Activated gamma-delta T cell treated with Interleukin-2 at 50 U/mL for 16 hours (primary cell): ENCODE measurements at regions not wholly inside any gene's neighbourhood (a gene's known extent, or its start where the extent isn't known, plus 50 kb on each side); places are given as distances from the start of the nearest gene placed in this dataset.
A peak's percentile ranks its signal among the peaks of the same experiment; 100 is the strongest.

ENCODE experiments used
- DNase-seq: peaks from one replicate; pipeline ENCODE4 v3.0.0-alpha.2; 2020

DNA sequence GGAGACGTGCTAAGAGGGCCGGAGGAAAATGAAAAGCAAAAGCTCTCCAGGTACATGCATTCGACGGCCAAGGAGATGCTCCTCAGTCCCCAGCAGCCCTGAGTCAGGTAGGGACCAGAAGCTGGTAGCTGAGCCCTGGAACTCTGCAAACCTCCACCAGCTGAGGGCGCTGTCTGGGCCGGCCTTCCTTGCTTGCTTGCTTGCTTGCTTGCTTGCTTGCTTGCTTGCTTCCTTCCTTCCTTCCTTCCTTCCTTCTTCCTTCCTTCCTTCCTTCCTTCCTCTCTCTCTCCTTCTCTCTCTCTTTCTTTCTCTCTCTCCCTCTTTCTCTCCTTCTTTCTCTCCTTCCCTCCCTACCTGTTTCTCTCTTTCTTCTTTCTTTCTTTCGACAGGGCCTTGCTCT, 94.6 kb upstream of the RASGRF1 start:
- no peak for DNase-seq

DNA sequence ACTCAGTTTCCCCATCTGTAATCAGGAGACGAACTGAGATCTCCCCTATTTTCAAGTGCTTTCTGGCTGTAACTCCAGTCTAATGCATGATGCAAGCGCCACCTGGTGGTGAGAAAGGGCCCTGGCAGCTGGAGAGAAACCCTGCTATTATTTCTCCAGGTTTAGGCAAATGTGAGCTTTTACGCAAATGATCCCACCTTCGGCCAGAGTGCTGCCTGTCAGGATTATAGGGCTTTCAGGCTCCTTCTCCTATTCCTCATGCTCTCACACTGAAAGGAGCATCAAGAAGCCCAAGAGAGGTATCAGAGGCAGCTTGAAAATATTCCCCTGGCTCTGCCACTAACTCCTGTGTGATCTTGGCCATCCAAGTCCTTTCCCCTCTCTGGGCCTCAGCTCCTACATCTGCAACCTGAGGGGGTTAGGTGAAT, 93.9 kb upstream of the RASGRF1 start:
- peak; percentile 65 for DNase-seq

DNA sequence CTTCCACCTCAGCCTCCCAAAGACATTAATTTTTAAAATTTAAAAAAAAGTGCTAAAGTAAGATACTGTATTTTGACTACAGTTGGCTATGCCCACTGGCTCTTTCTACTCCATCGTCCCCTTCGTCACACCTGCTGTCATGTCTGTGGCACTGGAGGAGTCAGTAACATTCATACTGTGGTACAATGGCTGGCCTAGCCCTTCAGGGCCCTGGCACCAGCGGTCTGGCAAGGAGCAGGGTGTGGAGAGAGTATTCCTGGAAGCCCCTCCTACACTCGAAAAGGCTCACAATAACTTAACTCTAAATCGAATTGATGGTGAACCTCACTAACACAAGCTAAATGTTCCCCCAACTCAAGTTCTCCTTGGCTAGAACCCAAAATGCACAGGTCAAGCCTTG, 89.7 kb upstream of the RASGRF1 start:
- no peak for DNase-seq

DNA sequence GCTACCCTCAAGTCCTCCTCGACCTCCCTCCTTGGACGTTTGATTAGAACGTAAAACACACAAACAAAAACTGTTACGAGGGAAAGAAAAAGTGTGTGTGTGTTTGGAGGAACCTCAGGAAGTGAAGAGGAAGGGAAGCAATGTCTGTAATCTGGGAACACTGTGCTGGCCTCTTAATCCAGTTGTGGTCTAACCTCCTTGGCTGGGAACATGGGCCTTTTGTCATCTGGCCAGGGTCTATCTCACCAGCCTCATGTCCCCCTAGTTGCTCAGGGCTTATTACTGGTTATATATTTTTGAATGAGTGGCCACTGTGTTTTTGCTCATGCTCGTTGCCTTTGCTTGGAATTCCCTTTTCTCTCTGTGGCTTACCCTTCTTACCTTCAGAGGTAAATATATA, 89.0 kb upstream of the RASGRF1 start:
- no peak for DNase-seq

DNA sequence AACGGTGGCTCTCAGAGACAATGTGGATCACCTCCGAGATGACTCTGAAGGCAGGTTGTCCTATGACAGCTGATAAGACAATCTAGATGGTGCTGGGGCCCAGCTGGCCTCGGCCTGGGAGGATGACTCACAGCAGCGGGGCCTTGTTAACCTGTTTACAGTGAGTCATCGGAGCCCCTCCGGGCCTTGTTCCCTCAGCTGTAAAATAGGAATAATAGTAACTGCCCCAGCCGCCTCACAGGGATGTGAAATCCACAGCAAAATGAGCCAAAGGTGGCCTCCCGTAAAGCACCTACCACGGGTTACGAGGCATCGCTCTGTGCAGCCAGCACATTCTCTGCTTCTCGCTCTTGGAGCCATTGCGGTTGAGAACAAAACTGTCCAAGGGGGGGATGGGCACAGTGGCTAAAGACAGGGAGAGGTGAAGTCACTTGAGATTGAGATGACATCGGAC, 88.6 kb upstream of the RASGRF1 start:
- no peak for DNase-seq

DNA sequence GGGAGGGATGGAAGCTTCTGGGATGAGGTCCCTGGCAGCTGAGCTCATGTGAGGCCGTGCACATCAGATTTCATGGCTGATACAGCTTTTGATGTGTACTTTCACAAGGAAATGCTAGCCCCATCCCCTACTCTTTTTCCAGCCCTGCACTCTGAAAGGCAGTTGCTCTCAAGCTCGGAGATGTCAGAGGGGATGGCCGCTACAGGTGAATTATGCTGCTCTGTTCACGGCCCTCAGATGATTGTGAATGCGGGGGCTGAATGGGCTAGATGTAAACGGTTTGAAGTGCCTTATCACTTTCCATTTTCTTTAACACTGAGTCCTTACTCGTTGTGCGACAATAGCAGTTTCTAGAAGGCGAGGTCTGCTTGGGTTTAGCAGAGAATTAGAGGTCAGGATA, 88.0 kb upstream of the RASGRF1 start:
- DNase-seq, result no peak

DNA sequence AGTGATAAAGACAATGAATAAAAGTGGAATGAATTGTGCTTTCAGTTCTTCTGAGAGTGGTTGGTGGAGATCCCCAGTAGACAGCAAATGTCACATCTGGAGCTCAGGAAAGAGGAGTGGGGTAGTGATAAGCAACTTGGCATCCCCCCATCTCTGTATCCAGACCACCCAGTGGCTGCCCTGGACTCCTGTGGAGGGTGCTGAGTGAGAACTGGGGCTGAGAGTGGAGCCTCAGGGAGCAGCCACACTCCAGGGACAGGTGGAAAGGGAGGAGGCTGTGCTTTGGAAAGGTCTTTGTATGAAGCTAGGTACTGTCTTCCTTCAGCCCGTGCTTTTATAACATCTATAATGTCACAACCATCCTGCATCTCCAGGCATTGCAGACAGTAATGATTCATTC, 85.6 kb upstream of the RASGRF1 start:
- DNase-seq, result no peak

DNA sequence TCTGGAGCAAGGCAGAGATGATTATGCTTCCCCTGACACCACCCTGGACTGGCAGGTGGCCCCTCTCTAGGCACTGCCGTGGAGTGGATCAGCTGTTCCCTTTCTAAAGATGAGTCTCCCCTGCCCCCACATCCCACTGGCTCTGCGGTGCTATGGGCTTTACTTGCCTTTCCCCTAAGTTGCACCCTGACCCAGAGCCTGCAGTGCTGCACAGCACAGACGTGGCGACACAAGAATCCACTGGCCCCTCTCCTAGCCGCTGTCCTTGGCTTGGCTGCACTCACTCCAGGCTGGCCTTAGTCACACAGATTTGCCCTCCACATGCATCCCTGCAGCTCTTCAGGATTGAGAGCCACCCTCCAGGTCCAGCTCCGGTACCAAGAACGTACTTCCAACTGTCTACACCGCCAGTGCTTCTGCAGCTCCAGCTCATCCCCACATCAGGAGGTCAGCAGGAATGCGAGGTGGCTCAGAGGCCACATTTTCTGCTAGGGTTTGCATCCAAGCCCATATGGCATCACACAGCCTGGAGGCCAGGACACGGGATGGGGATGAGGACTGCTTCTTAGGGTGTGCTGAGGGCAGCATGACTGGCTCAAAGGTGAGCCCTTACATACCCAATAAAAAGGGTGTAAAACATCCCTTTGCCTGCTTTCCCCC, 82.4 kb upstream of the RASGRF1 start:
- no peak for DNase-seq

DNA sequence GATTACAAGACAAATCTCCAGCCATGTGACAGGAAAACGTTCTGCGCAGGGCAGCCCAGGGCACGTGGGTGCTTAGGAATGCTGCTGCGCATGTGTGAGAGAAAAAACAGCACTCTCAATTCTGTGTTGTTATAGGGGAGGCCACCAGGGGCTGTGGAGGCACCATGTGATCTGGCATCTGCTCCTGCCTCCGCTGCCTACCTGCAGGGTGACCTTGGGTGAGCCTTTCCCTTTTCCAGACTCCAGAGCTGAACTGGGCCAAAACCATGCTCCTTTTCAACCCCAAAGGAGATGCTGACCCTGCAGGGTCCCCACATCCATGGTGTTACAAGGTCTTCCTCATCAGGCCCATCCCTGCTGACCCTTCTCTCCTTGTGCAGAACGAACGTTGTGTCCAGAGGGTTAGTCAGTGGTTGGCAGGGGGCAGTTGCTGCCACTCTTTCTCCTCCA, 81.5 kb upstream of the RASGRF1 start:
- no peak for DNase-seq

DNA sequence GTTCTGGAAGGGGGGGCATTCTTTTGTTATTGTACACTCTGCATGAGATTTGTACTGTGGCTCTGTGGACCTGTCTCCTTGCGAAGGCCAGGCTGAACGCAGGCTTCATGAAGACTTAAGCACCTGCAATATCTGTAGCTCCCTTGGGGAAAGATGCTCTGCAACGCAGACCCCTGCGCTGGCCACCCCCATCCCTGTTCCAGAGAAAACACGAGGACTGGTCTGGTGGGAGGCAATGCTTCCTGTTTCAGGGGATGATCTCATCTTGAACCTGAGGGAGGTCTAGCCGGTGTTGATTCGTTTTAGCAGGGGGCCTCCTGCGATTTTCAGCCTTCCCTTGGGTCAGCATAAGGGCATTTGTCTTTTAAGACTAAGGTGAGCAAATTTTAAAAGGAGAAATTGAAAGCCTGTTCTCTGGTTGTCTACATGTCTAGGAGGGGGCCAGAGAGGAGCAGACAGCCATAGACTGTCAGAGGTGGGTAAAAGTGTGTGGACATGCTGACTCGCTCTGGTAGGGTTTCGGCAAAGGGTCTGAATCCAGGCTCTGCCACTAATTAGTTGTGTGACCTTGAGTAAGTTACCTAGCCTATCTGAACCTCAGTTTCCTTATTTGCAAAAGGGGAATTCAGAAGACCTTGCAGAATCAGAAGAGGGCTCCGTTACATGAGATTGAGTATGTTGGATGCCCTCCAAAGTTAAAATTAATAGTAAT, 80.9 kb upstream of the RASGRF1 start:
- no peak for DNase-seq

DNA sequence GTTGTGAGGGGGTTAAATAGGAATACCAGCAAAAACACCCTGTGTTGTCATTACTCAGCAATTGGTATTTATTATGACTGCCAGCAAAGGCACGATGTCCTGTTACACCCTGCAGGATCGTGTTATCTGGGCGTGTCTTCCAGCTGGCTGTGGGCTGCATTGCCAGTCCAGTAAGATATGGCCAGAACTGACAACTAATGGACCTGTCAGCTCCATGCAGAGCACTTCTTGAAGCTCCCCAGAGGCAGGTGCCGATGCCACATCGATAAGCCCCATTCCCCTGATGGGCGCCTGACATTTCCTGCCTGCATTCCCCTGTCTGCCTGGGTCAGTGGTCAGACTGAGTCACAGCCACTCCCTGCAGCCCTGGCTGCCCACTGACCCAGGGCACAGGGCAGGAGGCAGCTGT, 79.7 kb upstream of the RASGRF1 start:
- DNase-seq, result no peak

DNA sequence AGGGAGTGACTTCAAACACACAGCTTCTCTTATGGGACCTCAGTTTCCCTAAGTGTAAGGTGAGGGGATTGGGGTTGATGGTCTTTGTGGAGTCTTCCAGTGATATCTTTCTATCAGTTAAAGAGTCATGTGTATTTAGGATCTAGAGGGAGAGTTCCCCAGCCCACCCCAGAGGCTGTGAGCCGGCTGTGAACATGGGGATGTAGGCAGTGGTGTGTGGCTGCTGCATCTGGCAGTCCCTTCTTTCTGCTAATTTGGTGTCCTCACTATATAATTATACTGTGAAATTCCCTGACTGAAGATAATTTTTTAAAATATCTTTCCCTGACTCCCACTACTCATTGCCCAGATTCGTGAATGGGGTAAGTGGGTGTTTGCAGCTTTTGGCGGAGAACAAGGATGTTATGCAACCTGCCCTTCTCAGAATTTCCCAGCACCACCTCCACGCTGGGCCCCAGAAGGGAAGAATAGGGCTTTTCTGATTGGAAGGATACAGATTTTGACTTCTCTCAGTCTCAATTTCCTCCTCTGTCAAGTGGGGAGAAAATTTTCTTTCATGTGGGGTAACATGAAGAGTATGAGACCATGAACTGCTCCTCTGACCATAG, 79.0 kb upstream of the RASGRF1 start:
- DNase-seq, result no peak

DNA sequence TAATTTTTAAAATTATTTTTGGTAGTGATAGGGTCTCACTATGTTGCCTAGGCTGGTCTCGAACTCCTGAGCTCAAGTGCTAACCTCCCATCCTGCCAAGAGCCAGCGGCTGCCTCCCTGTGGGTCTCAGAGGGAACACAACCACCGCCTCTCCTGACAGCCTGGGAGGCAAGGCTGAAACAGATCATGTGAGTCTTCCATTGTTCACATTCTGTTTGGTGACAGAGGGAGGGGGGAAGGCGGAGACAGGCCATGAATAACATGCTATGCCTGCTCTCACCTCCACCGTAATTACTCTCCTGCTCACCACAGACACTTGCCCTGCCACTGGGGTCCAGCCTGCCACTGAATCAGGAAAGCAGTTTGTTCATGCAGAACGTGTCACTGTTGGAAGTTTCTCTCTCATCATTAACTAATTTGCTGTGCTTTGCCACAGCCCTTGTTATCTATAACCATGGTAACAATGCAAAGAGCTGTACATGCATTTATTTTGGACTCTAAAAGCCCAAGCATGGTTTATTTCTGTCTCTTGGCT, 78.4 kb upstream of the RASGRF1 start:
- DNase-seq, result no peak

DNA sequence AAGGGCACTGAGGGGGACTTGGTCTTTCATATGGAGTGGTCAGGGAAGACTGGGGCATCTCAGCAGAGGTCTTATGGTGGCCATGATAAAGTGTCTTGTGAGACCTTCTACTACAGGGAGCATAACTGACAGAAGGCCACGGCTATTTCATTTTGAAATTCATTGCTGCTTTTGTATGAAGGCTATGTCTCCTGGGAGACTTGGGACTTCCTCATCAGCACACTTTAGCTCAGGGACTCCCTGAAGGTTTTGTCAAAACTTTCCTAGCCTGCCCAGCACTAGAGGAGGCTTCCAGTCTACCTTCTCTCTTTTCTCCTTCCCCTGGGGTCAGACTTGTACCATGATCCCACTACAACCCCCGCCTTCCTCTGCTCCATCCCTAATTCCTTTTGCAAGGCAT, 77.2 kb upstream of the RASGRF1 start:
- DNase-seq, result no peak

DNA sequence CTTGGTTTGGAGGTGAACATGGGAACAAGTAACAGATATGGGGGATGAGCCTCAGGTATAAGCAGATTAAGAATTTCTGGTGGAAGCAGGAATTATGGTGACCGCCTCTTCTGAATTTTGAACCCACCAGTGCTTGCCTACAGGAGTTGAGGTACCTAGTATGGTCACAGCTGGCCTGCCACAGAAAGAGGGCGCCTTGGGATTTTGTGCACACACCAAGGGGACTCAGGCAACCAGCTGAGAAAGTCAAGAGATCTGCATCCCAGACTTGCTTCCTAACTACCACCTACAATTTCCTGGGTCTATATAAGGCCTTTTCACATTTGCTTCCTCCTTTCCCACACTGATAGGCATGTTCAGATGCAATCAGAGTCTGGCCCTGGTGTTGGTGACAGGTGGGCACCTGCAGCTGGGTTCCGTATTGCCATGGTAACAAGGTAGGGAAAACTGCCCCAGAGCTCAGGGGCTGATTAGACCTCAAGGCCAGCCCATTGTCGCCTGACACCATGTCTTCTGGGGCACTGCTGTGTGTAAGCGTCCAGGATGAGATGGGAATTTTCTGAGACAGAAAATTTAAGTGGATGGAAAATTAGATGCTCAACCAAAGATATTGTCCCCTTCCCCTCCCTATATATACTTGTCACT, 75.9 kb upstream of the RASGRF1 start:
- no peak for DNase-seq

DNA sequence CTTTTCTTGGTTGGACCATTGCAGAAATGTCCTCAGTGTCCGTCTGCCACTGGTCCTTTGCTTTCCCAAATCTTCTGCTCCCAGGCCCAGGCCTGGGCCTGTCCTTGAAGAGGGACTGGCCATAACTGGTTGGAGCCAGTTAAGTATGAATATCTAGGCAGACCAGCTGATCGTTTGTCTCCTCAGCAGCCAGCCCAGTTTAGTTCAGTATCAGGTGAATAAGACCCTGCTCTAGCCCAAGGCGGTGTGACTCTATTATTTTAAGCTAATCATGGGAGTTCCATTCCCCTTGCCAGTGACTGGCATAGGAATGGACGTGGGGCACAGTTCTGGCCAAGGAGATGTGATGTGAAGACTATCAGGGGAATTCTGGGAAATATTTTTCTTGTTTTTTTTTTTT, 73.9 kb upstream of the RASGRF1 start:
- no peak for DNase-seq

DNA sequence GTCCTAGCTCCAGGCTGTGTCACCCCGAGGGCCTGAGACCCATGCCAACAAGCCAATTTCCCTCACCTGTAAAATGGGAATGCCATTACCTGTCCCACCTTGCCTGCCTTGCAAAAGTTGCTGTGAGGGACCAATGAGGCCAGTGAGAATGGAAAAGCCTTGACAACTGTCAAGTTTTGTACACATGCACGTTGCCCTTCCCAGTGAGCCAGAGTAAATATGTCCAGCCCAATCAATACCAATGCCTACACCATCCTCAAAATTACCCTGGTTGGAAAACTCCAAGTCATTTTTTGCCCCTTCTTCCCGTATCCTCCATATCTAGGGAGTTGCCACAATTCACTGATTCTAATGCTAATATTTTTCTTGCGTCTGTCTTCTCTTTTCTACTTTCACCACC, 73.5 kb upstream of the RASGRF1 start:
- no peak for DNase-seq

DNA sequence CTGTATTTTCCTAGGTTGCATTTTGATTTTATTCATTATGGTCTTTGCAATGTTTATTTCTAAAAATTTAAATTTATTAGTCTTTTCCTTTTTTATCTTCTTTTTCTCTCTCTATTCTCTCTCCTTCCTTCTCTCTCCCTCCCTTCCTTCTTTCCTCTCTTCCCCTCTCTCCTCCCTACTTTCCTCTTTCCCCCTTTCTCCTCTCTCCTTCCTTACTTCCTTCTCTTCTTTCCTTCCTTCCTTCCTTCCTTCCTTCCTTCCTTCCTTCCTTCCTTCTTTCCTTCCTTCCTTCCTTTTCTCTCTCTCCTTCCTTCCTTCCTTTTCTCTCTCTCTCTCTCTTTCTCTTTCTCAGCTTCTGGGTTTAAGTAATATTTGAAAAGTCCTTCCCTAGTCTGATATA, 72.8 kb upstream of the RASGRF1 start:
- no peak for DNase-seq

DNA sequence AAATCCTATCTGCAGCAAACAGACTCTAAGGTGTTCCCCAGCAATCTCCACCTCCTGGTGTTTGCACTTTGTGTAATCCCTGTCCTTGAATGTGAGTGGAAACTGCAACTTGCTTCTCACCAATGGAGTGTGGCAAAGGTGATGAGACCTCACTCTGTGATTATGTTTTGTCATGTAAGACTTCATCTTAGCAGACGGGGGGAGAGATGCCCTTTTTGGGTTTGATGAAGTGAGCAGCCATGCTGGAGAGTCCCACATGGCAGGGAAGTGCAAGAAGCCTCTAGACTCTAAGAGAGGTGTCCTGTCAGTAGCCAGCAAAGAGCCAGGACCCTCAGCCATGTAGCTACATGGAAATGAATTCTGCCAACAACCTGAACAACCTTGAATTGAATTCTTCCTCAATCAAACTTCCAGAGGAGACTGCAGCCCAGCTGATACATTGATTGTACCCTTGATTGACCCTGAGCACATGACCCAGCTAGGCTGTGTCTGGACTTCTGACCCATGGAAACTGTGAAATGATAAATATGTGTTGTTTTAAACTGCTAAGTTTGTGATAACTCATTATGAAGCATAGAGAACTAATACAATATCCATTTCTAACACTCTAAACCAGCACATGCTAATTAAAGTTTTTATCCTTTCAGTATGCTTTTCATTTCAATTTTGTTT, 71.4 kb upstream of the RASGRF1 start:
- no peak for DNase-seq

DNA sequence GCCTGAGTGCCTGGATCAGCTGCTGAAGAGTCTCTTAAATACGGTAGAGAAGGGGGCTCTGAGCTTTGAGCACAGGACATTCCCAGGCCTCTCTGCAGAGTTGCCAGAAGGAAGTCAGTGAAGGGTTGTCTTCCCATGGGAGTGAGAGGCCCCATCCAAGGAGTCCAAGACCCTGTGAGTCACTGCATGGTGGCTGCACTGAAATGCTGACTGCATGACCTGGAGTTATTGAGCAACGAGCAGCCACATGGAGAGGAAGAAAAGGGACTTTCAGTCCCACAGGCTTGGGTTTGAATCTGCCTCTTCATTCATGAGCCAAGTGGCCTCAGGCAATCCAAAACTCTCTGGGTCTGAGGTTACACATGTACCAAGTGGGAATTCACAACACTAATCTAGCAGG, 69.6 kb upstream of the RASGRF1 start:
- no peak for DNase-seq

DNA sequence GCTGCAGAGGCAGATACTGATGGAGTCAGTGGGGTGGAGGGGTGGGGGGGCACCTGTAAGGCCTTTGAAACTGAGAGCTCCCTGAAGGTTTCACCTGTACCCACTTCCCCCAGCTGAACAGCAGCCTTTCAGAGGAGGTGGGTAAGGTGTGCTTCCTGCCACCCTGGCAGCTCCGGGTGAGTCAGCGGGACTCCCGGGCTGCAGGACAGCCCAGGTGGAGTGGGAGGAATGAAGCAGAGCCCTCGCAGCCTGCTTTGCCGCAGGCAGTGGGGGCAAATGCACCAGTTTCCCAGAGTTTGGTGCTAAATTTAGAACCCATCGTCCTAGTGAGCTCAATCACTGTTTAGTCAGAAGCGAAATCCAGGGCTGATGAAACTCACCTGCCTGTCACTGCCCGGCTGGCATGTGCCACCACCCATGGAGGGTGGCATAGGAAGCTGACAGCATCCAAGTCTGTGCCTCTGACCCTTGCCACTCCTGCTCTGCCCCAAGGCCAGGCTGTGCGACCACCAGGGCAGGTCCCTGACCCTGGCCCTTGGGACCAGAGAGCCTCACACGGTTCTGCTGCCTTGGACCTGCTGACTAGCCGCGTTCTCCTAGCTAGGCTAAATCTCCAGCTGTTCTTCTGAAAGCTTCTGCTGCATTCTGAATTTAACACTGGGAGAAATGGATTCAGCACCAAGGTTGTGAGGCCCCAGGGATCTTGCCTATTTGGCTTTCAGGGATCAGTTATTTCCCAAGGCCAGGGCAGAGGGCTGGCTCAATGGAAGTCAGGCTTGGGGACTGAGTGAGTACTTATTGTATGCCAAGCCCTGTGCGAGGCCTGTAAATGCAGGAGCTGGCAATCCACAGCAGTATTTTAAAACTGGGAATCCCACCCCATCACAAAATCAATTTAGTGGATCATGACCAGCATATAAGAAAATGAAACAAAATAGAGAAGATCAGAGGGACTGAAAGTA, 67.3 kb upstream of the RASGRF1 start:
- no peak for DNase-seq
